Fibroblast of lung (primary cell): ENCODE measurements at regions not wholly inside any gene's neighbourhood (a gene's known extent, or its start where the extent isn't known, plus 50 kb on each side); places are given as distances from the start of the nearest gene placed in this dataset.

Experiments
- DNase-seq, 2 donors: peaks; one replicate each; pipeline versions ENCODE4 v3.0.0 to v3.0.0-alpha.2; 2010; ENCODE audit warnings: low read depth in 2 of 2
- H2AFZ ChIP-seq: 2 replicates; pipeline ENCODE4 v1.5.1; 2012; ENCODE audit warnings: low read length, control low read depth, inconsistent platforms
- H3K27ac ChIP-seq: 2 replicates; pipeline ENCODE4 v1.5.1; 2011; ENCODE audit warnings: low read length, control low read depth; ENCODE audit not compliant: insufficient read depth
- H3K27me3 ChIP-seq: 2 replicates; pipeline ENCODE4 v1.5.1; 2011; ENCODE audit warnings: mild to moderate bottlenecking, low read length; ENCODE audit not compliant: control insufficient read depth, insufficient read depth
- H3K36me3 ChIP-seq: 2 replicates; pipeline ENCODE4 v1.5.1; 2011; ENCODE audit warnings: low read length; ENCODE audit not compliant: control insufficient read depth, insufficient read depth
- H3K4me1 ChIP-seq: 2 replicates; pipeline ENCODE4 v1.5.1; 2011; ENCODE audit warnings: low read length; ENCODE audit not compliant: control insufficient read depth, insufficient read depth; ENCODE audit errors: extremely low read depth
- H3K4me2 ChIP-seq: 2 replicates; pipeline ENCODE4 v1.5.1; 2011; ENCODE audit warnings: low read length, control low read depth; ENCODE audit not compliant: insufficient read depth; ENCODE audit errors: extremely low read depth
- H3K4me3 ChIP-seq, 4 experiments: fragments of 200-600 bp in 1 of 4; sonication (generic) in 1 of 4; replicated peaks in 1 of 4; 2 replicates each; pipeline ENCODE4 v1.5.1; 2011 to 2016; ENCODE audit warnings: low read length in 4 of 4, low read depth in 3 of 4, mild to moderate bottlenecking in 3 of 4, control low read depth in 2 of 4, inconsistent platforms in 1 of 4, mixed read lengths in 1 of 4; ENCODE audit not compliant: insufficient read depth in 1 of 4; ENCODE audit errors: control extremely low read depth in 1 of 4
- H3K79me2 ChIP-seq: 2 replicates; pipeline ENCODE4 v1.5.1; 2012; ENCODE audit warnings: mild to moderate bottlenecking, low read length, inconsistent platforms; ENCODE audit not compliant: control insufficient read depth, insufficient read depth
- H3K9ac ChIP-seq: 2 replicates; pipeline ENCODE4 v1.5.1; 2011; ENCODE audit warnings: mild to moderate bottlenecking, low read length, control low read depth; ENCODE audit not compliant: insufficient read depth
- H3K9me3 ChIP-seq: 2 replicates; pipeline ENCODE4 v1.5.1; 2012; ENCODE audit warnings: low read depth, low read length; ENCODE audit not compliant: control insufficient read depth, insufficient read depth
- H4K20me1 ChIP-seq: 2 replicates; pipeline ENCODE4 v1.5.1; 2011; ENCODE audit warnings: low read length; ENCODE audit not compliant: control insufficient read depth, insufficient read depth; ENCODE audit errors: extremely low read depth
- EZH2 ChIP-seq: IDR thresholded peaks from 2 replicates; pipeline ENCODE4 v1.5.1; 2012; ENCODE audit warnings: low read length, control low read depth, mild to moderate bottlenecking; ENCODE audit errors: missing control alignments
- TF ChIP-seq, protein P1 (sequence below), 2 donors: IDR thresholded peaks in 1 of 2; conservative IDR thresholded peaks in 1 of 2; 1 replicate in 1 of 2; 2 replicates in 1 of 2; pipeline ENCODE4 v1.5.1; 2011 to 2012; ENCODE audit warnings: low read length in 2 of 2, control low read depth in 1 of 2, inconsistent platforms in 1 of 2, low read depth in 1 of 2, mild to moderate bottlenecking in 1 of 2

GRCh38 chr12:124230117-124230757 lies 64.7 kb upstream of the RFLNA start:
- H3K27me3 ChIP-seq: no peaks in the 10 kb centered on the region
- no peak overlapping the region for H2AFZ ChIP-seq
- no peak for DNase-seq
- H3K9ac ChIP-seq: no peak overlapping the region
- no peaks in the 10 kb centered on the region for H3K4me1 ChIP-seq
- H3K36me3 ChIP-seq: no peaks in the 10 kb centered on the region
- no peaks in the 10 kb centered on the region for H4K20me1 ChIP-seq
- TF ChIP-seq, protein P1, sequence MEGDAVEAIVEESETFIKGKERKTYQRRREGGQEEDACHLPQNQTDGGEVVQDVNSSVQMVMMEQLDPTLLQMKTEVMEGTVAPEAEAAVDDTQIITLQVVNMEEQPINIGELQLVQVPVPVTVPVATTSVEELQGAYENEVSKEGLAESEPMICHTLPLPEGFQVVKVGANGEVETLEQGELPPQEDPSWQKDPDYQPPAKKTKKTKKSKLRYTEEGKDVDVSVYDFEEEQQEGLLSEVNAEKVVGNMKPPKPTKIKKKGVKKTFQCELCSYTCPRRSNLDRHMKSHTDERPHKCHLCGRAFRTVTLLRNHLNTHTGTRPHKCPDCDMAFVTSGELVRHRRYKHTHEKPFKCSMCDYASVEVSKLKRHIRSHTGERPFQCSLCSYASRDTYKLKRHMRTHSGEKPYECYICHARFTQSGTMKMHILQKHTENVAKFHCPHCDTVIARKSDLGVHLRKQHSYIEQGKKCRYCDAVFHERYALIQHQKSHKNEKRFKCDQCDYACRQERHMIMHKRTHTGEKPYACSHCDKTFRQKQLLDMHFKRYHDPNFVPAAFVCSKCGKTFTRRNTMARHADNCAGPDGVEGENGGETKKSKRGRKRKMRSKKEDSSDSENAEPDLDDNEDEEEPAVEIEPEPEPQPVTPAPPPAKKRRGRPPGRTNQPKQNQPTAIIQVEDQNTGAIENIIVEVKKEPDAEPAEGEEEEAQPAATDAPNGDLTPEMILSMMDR (conservative IDR thresholded peaks at IDR 0.05 in 1 of 2, IDR thresholded peaks at IDR 0.05 in 1 of 2; ENCODE audit: low read depth in 1 of 2, low read length in 2 of 2): no peak
- TF ChIP-seq EZH2: no peak
- no peak overlapping the region for H3K4me2 ChIP-seq
- H3K79me2 ChIP-seq: no peaks in the 10 kb centered on the region
- no peaks in the 10 kb centered on the region for H3K9me3 ChIP-seq
- H3K4me3 ChIP-seq: no peak overlapping the region
- no peak overlapping the region for H3K27ac ChIP-seq

DNA sequence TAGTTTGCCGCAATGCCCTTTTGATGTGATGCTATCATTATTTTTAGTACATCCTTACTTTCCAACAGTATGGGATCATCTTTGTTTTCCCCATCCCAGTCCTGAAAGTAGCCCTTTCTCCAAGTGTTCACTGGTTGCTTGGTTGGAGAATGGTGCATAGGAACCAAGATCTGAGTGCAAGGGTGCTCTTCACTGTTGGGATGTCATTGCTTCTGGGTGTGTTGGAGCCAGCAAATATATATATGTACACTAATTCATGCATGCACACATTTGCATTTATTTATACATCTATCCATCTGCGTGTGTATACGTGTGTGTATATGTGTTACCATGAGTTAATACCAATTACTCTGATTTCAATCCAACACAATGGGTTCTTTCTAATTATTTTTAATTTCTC lies 64.1 kb upstream of the RFLNA start:
- no peak for DNase-seq
- no peak overlapping the region for H2AFZ ChIP-seq
- no peak overlapping the region for H3K27ac ChIP-seq
- H3K36me3 ChIP-seq: no peaks in the 10 kb centered on the region
- no peaks in the 10 kb centered on the region for H3K9me3 ChIP-seq
- no peaks in the 10 kb centered on the region for H4K20me1 ChIP-seq
- TF ChIP-seq EZH2: no peak
- TF ChIP-seq, protein P1 (conservative IDR thresholded peaks at IDR 0.05 in 1 of 2, IDR thresholded peaks at IDR 0.05 in 1 of 2; ENCODE audit: low read depth in 1 of 2, low read length in 2 of 2): no peak
- H3K9ac ChIP-seq: no peak overlapping the region
- H3K4me3 ChIP-seq: no peak overlapping the region
- H3K4me2 ChIP-seq: no peak overlapping the region
- H3K27me3 ChIP-seq: no peaks in the 10 kb centered on the region
- no peaks in the 10 kb centered on the region for H3K4me1 ChIP-seq
- H3K79me2 ChIP-seq: no peaks in the 10 kb centered on the region

DNA sequence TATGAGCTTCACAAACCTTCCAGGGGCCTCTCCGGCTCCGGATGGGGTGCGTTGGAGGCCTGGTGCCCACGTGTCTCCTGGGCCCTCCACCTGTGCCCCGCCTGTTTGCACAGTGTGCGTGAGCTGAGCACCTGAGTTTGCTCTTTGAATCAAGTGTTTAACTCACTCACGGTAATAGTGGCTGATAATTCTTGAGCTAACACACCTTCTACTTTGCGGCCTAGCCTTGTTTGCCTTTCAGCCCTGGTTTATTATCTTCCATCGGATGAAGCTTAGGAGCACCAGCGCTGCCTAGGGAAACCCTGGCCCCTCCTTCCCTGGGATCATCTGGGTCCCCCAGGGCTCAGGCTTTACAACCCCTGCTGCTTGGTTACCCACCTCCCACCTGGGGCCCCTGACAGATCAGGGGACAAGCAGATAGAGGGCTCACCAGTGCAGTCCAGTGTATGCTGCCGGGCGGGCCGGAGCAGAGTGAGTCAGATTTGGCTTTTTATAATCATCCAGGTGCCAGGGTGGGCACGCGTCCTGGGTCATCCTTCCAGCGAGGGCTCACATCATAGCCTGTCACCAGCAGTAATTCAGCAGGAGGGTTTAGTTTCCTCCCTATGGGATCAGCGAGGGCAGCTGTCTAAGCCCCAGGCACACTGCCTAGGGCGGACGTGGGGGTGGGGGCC lies 62.8 kb upstream of the RFLNA start:
- DNase-seq: no peak
- Histone ChIP-seq H3K27me3 (no peaks in the 10 kb centered on the region), H3K79me2 (no peaks in the 10 kb centered on the region), H3K9ac (no peak overlapping the region), H3K36me3 (no peaks in the 10 kb centered on the region), H4K20me1 (no peaks in the 10 kb centered on the region), H3K4me3 (no peak overlapping the region), H2AFZ (no peak overlapping the region), H3K4me1 (no peaks in the 10 kb centered on the region), H3K9me3 (no peaks in the 10 kb centered on the region), H3K4me2 (no peak overlapping the region), H3K27ac (no peak overlapping the region)
- TF ChIP-seq EZH2: no peak
- TF ChIP-seq, protein P1 (conservative IDR thresholded peaks at IDR 0.05 in 1 of 2, IDR thresholded peaks at IDR 0.05 in 1 of 2; ENCODE audit: low read depth in 1 of 2, low read length in 2 of 2): no peak
